Adrenal gland (tissue), 9 donors: ENCODE measurements at regions not wholly inside any gene's neighbourhood (a gene's known extent, or its start where the extent isn't known, plus 50 kb on each side); places are given as distances from the start of the nearest gene placed in this dataset.
"Not testable (repeated sequence)": the region's sequence is repeated elsewhere in the genome, so short reads cannot be mapped to it uniquely, and the experiment has no call there.

ENCODE experiments used
- DNase-seq, 7 donors: peaks; one replicate each; pipeline ENCODE4 v3.0.0-alpha.2; 2019 to 2020
- H3K27ac ChIP-seq, 5 donors: fragments of 200-600 bp; sonication (generic) in 4 of 5; 1 replicate in 3 of 5; 2 replicates in 2 of 5; pipeline versions ENCODE4 v1.5.1 to v1.8.0; 2016 to 2020; ENCODE audit warnings: mild to moderate bottlenecking in 1 of 5
- H3K27me3 ChIP-seq: fragments of 200-600 bp; 2 replicates; pipeline ENCODE4 v1.8.0; 2021
- H3K36me3 ChIP-seq, 2 donors: fragments of 200-600 bp; replicated peaks in 1 of 2; 1 replicate in 1 of 2; 2 replicates in 1 of 2; pipeline versions ENCODE4 v1.5.1 to v1.8.0; 2018 to 2022
- H3K4me1 ChIP-seq, 2 donors: fragments of 200-600 bp; replicated peaks in 1 of 2; 1 replicate in 1 of 2; 2 replicates in 1 of 2; pipeline versions ENCODE4 v1.5.1 to v1.8.0; 2018 to 2021
- H3K4me3 ChIP-seq, 4 donors: fragments of 200-600 bp; sonication (generic) in 3 of 4; one replicate each; pipeline ENCODE4 v1.5.1; 2016 to 2018
- H3K9me3 ChIP-seq, 3 donors: fragments of 200-600 bp; sonication (generic) in 1 of 3; replicated peaks in 1 of 3; 1 replicate in 2 of 3; 2 replicates in 1 of 3; pipeline versions ENCODE4 v1.5.1 to v1.8.0; 2016 to 2021
- CTCF ChIP-seq, 6 experiments: fragments of 450-650 bp in 4 of 6; fragments of 200-600 bp in 2 of 6; sonication (generic) in 1 of 6; IDR thresholded peaks; 1 replicate in 5 of 6; 2 replicates in 1 of 6; pipeline versions ENCODE4 v1.5.1 to v1.8.0; 2016 to 2021; ENCODE audit warnings: antibody characterized with exemption in 6 of 6, mild to moderate bottlenecking in 2 of 6, moderate library complexity in 1 of 6
- POLR2A ChIP-seq, 2 donors: fragments of 450-650 bp; IDR thresholded peaks; one replicate each; pipeline ENCODE4 v1.6.1; 2017; ENCODE audit warnings: antibody characterized with exemption in 2 of 2, mild to moderate bottlenecking in 2 of 2, moderate library complexity in 1 of 2
- WGBS, 4 donors: extraction: QIAGEN DNeasy Blood & Tissue Kit in 2 of 4; methylation state at CpG; one replicate each; pipeline versions ENCODE4 v1.1.5 to v1.1.7; 2013 to 2017; 5-methylcytosine and 5-hydroxymethylcytosine counted together
- intact Hi-C, 2 donors: fragments of 100-400 bp; cut with DNase I; formaldehyde crosslinking; loops; one replicate each; pipeline versions ENCODE4 v1.14.1 to v1.15.0; 2022 to 2023
- donor health status: healthy with polysubstance abuse.
- donor health status: Bipolar disorder and iron deficiency.
- donor health status: DM: yes; HTN: yes; CAD: no.
- donor health status: DM: no; HTN: no; CAD: no.
- donor health status: DM: no; HTN: no; CAD: no.

- H3K27ac ChIP-seq = no peak overlapping the region
- DNase-seq = peak in 1 of 7 donors; percentile 4
- H3K27me3 ChIP-seq = no peaks in the 10 kb centered on the region
- 18 to 25% (median 22%) methylated on average over 6 of the region's 6 CpGs for WGBS, 4 donors
- TF ChIP-seq POLR2A (IDR thresholded peaks at IDR 0.05) = no peak
- TF ChIP-seq CTCF (IDR thresholded peaks at IDR 0.05) = no peak
- H3K4me1 ChIP-seq = no peaks in the 10 kb centered on the region
- H3K9me3 ChIP-seq = no peaks in the 10 kb centered on the region
- intact Hi-C loops = no loop called here
- no peak overlapping the region for H3K4me3 ChIP-seq
- H3K36me3 ChIP-seq = no peaks in the 10 kb centered on the region
These were observed 147.7 kb upstream of the DPP10 start for GRCh38 chr2:114294741-114295140.

- H3K27me3 ChIP-seq, H3K27ac ChIP-seq, H3K36me3 ChIP-seq, H3K4me1 ChIP-seq, DNase-seq, H3K9me3 ChIP-seq, intact Hi-C loops, H3K4me3 ChIP-seq: not testable (repeated sequence)
- WGBS, 4 donors = 92 to 97% (median 93%) methylated on average over 3 of the region's 3 CpGs
These were observed 142.1 kb upstream of the DPP10 start for GRCh38 chr2:114300351-114300750.

DNA sequence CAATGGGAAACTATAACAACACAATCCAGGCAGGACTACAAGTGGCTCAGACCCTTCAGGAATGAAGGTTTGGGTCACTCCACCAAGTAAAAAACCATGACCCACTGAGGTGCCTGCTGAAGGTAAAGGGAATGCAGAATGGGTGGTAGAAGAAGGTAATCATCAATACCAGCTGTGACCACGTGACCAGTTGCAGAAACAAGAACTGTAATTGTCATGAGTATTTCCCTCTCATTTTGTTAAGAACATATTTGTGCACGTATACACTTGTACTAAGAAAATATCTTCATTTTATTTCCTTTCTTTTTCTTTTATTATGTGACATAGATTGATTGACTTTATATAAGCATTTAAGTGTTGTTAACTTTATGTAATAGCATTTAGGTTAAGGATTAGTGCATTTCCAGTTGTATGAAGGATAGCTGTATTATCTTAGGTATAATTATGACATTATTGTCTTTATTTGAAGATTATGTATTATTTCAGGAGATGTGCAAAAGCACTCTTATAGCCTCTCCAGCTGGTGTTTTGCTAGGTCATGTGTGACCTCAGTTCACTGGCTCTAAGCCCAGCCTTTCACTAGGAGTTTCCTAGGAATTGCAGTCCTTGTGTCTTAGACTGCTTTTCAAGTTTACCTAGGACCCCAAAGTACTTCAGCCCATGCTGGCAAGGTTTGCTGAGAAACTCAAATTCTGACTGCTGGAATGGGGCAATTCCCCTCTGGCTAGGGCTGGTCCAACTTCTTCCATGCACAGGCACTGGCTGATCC is 125.7 kb upstream of the DPP10 start:
- 47 to 66% (median 59%) methylated on average over 2 of the region's 2 CpGs for WGBS, 4 donors
- DNase-seq = peak; percentile 18 to 56 (median 40)
- H3K9me3 ChIP-seq = no peaks in the 10 kb centered on the region
- no peak overlapping the region for H3K4me3 ChIP-seq
- no peaks in the 10 kb centered on the region for H3K36me3 ChIP-seq
- H3K27me3 ChIP-seq = no peaks in the 10 kb centered on the region
- H3K4me1 ChIP-seq = no peaks in the 10 kb centered on the region
- H3K27ac ChIP-seq = no peak overlapping the region
- intact Hi-C loops = no loop called here
- TF ChIP-seq POLR2A (IDR thresholded peaks at IDR 0.05) (no peak), CTCF (IDR thresholded peaks at IDR 0.05) (no peak)

- Histone ChIP-seq H3K4me1 (no peaks in the 10 kb centered on the region), H3K27ac (no peak overlapping the region), H3K9me3 (peaks cover 0 to 8% (median 0%) of the 10 kb centered on the region in 3 donors), H3K36me3 (no peaks in the 10 kb centered on the region), H3K4me3 (no peak overlapping the region), H3K27me3 (no peaks in the 10 kb centered on the region)
- TF ChIP-seq CTCF (IDR thresholded peaks at IDR 0.05) (no peak), POLR2A (IDR thresholded peaks at IDR 0.05) (no peak)
- DNase-seq = no peak
- 63 to 79% (median 64%) methylated on average over 1 of the region's 1 CpG for WGBS, 4 donors
- intact Hi-C loops = no loop called here
These were observed 111.8 kb upstream of the DPP10 start for GRCh38 chr2:114330594-114330993.

DNA sequence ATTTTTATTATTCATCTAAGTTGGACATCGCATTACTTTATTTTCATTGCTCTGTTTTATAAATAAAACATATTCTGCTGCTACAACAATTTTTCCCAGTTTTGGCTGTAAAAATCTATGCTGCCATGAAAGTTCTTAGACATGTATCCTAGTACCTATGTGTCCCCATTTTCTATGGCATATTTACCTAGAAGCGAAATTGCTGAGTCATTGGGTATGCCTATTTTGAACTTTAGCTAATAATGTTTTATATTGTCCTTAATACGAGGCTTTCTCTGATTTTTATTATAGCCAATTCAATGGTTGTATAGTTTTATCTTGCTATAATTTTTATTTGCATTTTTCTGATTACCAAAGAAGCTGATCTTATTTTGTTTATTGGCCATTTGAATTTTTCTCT is 110.5 kb upstream of the DPP10 start:
- Histone ChIP-seq H3K36me3 (no peaks in the 10 kb centered on the region), H3K27ac (no peak overlapping the region), H3K4me1 (no peaks in the 10 kb centered on the region), H3K9me3 (peaks cover 0 to 8% (median 0%) of the 10 kb centered on the region in 3 donors), H3K27me3 (no peaks in the 10 kb centered on the region), H3K4me3 (no peak overlapping the region)
- WGBS, 4 donors = 84 to 90% (median 87%) methylated on average over 3 of the region's 3 CpGs
- DNase-seq = no peak
- TF ChIP-seq POLR2A (IDR thresholded peaks at IDR 0.05) = no peak
- no peak for TF ChIP-seq CTCF (IDR thresholded peaks at IDR 0.05)
- intact Hi-C loops = no loop called here
